AG10803 (cell line): ENCODE measurements at regions not wholly inside any gene's neighbourhood (a gene's known extent, or its start where the extent isn't known, plus 50 kb on each side); places are given as distances from the start of the nearest gene placed in this dataset.

Experiments
- DNase-seq: peaks from one replicate; pipeline ENCODE4 v3.0.0; 2010; ENCODE audit warnings: low read depth
- H3K4me3 ChIP-seq: 2 replicates; pipeline ENCODE4 v1.5.1; 2011; ENCODE audit warnings: mild to moderate bottlenecking, low read length, control low read depth
- TF ChIP-seq, protein P1 (sequence below): conservative IDR thresholded peaks from 2 replicates; pipeline ENCODE4 v1.5.1; 2011; ENCODE audit warnings: mild to moderate bottlenecking, low read length, control low read depth, inconsistent platforms

DNA sequence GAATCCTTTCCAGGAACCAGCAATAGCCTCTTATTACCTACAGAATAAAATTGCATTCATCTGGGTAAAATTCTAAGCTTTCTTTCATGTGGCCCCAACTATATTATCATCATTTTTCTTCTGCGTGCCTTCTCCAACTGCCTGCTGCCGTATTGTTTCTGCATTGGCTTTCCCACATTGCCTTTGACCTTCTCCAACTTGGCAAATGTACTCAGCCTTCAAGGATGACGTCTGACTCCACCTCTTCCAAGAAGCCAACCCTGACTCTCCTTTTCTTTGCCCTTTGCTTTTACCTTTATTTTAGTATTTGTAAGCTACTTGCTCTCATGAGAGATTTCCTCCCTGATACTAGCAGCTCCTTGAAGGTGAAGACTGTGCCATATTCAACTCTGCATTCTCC lies 200.4 kb upstream of the FAM9B start:
- H3K4me3 ChIP-seq = no peak overlapping the region
- DNase-seq = no peak
- TF ChIP-seq, protein P1, sequence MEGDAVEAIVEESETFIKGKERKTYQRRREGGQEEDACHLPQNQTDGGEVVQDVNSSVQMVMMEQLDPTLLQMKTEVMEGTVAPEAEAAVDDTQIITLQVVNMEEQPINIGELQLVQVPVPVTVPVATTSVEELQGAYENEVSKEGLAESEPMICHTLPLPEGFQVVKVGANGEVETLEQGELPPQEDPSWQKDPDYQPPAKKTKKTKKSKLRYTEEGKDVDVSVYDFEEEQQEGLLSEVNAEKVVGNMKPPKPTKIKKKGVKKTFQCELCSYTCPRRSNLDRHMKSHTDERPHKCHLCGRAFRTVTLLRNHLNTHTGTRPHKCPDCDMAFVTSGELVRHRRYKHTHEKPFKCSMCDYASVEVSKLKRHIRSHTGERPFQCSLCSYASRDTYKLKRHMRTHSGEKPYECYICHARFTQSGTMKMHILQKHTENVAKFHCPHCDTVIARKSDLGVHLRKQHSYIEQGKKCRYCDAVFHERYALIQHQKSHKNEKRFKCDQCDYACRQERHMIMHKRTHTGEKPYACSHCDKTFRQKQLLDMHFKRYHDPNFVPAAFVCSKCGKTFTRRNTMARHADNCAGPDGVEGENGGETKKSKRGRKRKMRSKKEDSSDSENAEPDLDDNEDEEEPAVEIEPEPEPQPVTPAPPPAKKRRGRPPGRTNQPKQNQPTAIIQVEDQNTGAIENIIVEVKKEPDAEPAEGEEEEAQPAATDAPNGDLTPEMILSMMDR = no peak

DNA sequence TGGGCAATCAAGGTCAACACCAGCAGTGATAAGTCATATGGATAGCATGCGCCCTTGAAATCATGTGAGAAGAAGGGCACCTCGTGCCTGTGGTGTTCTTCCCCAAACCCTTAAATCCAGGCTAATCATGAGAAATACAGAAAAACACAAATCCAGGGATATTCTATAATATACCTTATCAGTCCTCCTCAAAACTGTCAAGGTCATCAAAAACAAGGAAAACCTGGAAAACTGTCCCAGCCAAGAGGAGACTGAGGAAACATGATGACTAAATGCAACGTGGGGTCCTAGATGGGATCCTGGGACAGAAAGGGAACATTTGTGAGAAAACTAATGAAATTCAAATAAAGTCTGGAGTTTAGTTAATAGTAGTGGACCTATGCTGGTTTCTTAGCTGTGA lies 201.8 kb upstream of the FAM9B start:
- TF ChIP-seq, protein P1 = no peak
- no peak for DNase-seq
- H3K4me3 ChIP-seq = no peak overlapping the region

DNA sequence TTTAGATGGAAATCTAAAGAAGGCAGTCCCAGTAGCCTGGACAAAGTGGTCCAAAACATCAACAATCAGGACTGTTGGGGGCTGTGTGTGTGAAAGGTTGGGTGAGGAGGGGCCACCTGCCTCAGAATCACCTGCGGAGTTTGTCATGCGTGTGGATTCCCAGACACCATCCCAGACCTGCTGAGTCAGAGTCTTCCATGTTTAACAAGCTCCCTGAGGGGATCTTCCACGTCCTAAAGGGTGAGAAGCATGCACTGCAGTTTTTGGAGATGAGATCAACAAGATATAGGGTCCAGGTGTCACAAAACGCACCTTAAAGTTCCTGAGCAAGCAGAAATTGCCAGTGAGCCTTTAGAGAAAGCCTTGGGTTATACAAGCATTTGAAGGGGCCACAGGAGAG lies 207.0 kb upstream of the FAM9B start:
- no peak for DNase-seq
- TF ChIP-seq, protein P1 = no peak
- no peak overlapping the region for H3K4me3 ChIP-seq

DNA sequence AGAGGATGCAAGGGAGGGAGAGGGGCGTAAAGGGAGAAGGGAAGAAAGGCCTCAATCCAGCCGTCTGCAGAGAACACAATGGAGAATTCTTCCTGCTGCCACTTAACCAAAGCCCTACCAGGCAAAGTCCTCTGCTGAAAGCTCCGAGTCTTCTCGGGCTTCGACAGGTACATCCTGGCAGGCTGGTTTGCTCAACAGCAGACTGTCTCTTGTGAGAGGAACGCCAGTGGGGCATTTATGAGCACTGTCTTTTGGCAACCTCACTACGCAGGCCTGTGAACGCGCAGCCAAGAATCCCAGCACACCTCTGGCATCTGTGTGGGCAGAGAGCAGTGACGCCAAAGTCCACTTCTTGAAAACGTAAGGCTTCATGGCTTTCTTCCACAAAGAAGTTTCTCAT lies 207.5 kb upstream of the FAM9B start:
- no peak for DNase-seq
- TF ChIP-seq, protein P1 = no peak
- no peak overlapping the region for H3K4me3 ChIP-seq

DNA sequence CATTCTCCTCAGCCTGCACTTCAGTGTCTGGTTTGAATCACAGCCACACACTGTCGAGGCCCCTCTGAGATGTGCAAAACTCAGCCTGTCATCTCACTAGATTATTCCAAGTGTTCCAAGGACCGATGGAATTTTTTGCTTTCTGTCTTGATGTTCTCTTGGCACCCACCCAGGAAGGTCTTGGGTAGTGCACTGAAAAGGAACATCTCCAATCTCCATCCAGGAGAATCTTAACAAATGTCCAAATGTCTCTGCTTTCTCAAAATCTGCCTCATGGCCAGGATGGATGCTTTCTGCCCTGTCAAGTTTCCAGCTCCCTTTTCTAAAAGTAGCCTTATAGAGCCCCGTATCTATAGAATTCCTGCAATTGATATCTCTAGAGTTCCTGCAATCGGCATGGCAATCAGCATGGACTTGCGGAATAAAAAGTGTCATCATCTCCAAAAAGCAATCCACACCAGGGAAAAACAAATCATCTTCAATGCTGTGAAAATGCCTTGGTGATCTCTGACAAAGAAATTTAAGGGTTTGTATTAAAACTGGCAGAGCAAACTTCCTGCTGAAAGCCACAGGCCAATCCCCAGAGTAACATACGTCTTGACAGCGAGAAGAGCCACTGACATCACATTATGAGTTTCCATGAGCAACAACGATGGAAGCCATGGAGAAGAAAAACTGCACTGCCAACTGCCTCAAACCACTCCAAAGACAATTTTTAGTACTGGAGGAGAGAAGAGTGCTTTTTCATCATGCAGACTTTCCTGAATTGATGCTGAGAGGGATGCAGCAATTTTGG lies 215.3 kb upstream of the FAM9B start:
- H3K4me3 ChIP-seq = no peak overlapping the region
- DNase-seq = no peak
- TF ChIP-seq, protein P1 = no peak

DNA sequence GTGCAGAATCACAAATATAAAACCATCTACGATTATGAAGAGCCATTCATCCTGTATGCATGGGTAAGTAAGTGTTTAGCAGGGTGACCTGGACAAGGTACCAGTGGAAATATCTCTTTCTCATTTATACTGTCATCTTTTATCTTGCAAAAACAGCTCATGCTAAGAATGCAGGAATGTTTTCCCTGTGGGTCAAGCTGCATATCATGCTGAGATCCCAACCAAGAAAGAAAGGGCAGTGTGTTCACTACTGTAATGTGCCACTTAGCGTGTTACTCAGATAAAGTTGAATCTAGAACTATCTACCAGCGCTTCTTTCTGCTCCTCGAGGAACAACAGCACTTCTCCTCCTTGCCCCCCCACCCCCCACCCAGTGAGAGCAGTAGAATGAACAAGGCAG lies 212.7 kb upstream of the TBL1X start:
- DNase-seq = no peak
- H3K4me3 ChIP-seq = no peak overlapping the region
- TF ChIP-seq, protein P1 = no peak

DNA sequence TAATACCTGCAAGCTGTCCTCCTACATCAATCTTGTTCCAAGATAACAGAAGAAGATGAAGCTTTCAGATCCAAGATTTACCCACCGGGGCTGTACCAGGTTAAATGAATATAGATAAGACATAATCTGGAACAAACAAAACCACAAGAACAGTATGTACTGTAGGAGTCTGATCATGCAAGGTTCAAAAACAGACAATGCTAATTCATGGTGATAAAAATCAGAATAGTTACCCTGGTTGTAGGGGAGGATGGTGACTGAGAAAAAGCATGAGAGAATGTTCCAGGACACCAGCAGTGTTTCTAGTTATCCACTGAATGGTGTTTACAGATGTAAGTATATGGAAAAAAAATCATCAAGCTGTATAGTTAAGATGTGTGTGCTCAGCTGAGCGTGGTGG lies 211.6 kb upstream of the TBL1X start:
- TF ChIP-seq, protein P1 = no peak
- H3K4me3 ChIP-seq = no peak overlapping the region
- no peak for DNase-seq
